ENCODE measurements at regions not wholly inside any gene's neighbourhood (a gene's known extent, or its start where the extent isn't known, plus 50 kb on each side); places are given as distances from the start of the nearest gene placed in this dataset.

GRCh38 chr13:30844548-30845296 lies 61.3 kb upstream of the MEDAG start:
- TF ChIP-seq ZBTB20 (tag by site-specific recombination; IDR thresholded peaks at IDR 0.05) (no peak), ZSCAN30 (tag by site-specific recombination; IDR thresholded peaks at IDR 0.05) (no peak), ZNF362 (tag by site-specific recombination; IDR thresholded peaks at IDR 0.05) (no peak), CTCF (tag by site-specific recombination; IDR thresholded peaks at IDR 0.05) (no peak), ZNF354C (tag by site-specific recombination; IDR thresholded peaks at IDR 0.05; ENCODE audit: borderline replicate concordance, low read depth) (no peak), ZBTB10 (tag by site-specific recombination; IDR thresholded peaks at IDR 0.05) (no peak), REST (tag by site-specific recombination; IDR thresholded peaks at IDR 0.05) (no peak), TCF7L2 (IDR thresholded peaks at IDR 0.05; ENCODE audit: borderline replicate concordance, low read depth, low read length) (no peak), ZNF366 (tag by site-specific recombination; conservative IDR thresholded peaks at IDR 0.05) (no peak), SP3 (tag by site-specific recombination; IDR thresholded peaks at IDR 0.05) (no peak), ZNF488 (tag by site-specific recombination; IDR thresholded peaks at IDR 0.05) (no peak)

Measured in HEK293 (cell line).